ENCODE measurements at regions not wholly inside any gene's neighbourhood (a gene's known extent, or its start where the extent isn't known, plus 50 kb on each side); places are given as distances from the start of the nearest gene placed in this dataset.

- no peak for TF ChIP-seq CTCF (IDR thresholded peaks at IDR 0.05)
- no peak for TF ChIP-seq RCOR1 (IDR thresholded peaks at IDR 0.05; ENCODE audit: low read depth, low read length)
- TF ChIP-seq NR3C1 (IDR thresholded peaks at IDR 0.05), result no peak
- no peak for TF ChIP-seq RNF2 (IDR thresholded peaks at IDR 0.05; ENCODE audit: borderline replicate concordance, low read depth)
- no peak for TF ChIP-seq RAD21 (conservative IDR thresholded peaks at IDR 0.05 in 1 of 2, IDR thresholded peaks at IDR 0.05 in 1 of 2)
- no peak for TF ChIP-seq MAFK (IDR thresholded peaks at IDR 0.05; ENCODE audit: partially characterized antibody)
Measured at GRCh38 chrX:130995439-130995838, 62.7 kb upstream of the ARHGAP36 start.

Measured in A549 (cell line).